CD14-positive monocyte (primary cell): ENCODE measurements at regions not wholly inside any gene's neighbourhood (a gene's known extent, or its start where the extent isn't known, plus 50 kb on each side); places are given as distances from the start of the nearest gene placed in this dataset.
"Not testable (repeated sequence)": the region's sequence is repeated elsewhere in the genome, so short reads cannot be mapped to it uniquely, and the experiment has no call there.

ENCODE experiments used
- DNase-seq, 3 donors: peaks; one replicate each; pipeline ENCODE4 v3.0.0-alpha.2; 2011 to 2022
- H2AFZ ChIP-seq: 2 replicates; pipeline ENCODE4 v1.6.0; 2012; ENCODE audit warnings: mild to moderate bottlenecking, low read depth, low read length, inconsistent platforms; ENCODE audit not compliant: insufficient read depth, poor library complexity, severe bottlenecking
- H3K27ac ChIP-seq, 2 donors: 1 replicate in 1 of 2; 2 replicates in 1 of 2; pipeline ENCODE4 v1.5.1; 2012 to 2013; ENCODE audit warnings: low read length in 2 of 2, control low read depth in 1 of 2, inconsistent platforms in 1 of 2, low read depth in 1 of 2, mild to moderate bottlenecking in 1 of 2
- H3K27me3 ChIP-seq, 2 donors: one replicate each; pipeline versions ENCODE4 v1.6.0 to v1.6.1; 2011 to 2013; ENCODE audit warnings: low read length in 2 of 2; ENCODE audit not compliant: control insufficient read depth in 2 of 2, insufficient read depth in 2 of 2
- H3K36me3 ChIP-seq, 2 donors: replicated peaks in 1 of 2; 1 replicate in 1 of 2; 2 replicates in 1 of 2; pipeline versions ENCODE4 v1.5.1 to v1.6.1; 2012 to 2013; ENCODE audit warnings: low read length in 2 of 2, control low read depth in 1 of 2, inconsistent platforms in 1 of 2, mild to moderate bottlenecking in 1 of 2; ENCODE audit not compliant: insufficient read depth in 2 of 2, control insufficient read depth in 1 of 2
- H3K4me1 ChIP-seq, 2 donors: 1 replicate in 1 of 2; 2 replicates in 1 of 2; pipeline versions ENCODE4 v1.5.1 to v1.6.1; 2012 to 2013; ENCODE audit warnings: low read length in 2 of 2, control low read depth in 1 of 2, inconsistent platforms in 1 of 2, mild to moderate bottlenecking in 1 of 2, moderate library complexity in 1 of 2; ENCODE audit not compliant: insufficient read depth in 2 of 2, control insufficient read depth in 1 of 2
- H3K4me2 ChIP-seq: replicated peaks from 2 replicates; pipeline ENCODE3; 2012; ENCODE audit warnings: low read length, moderate library complexity, mild to moderate bottlenecking; ENCODE audit not compliant: poor library complexity, severe bottlenecking; ENCODE audit errors: extremely low read depth
- H3K4me3 ChIP-seq, 3 experiments: fragments of 200-600 bp in 1 of 3; sonication (generic) in 1 of 3; replicated peaks in 1 of 3; 1 replicate in 2 of 3; 2 replicates in 1 of 3; pipeline ENCODE4 v1.5.1; 2011 to 2013; ENCODE audit warnings: low read length in 3 of 3, mild to moderate bottlenecking in 3 of 3, control low read depth in 2 of 3, low read depth in 2 of 3, inconsistent platforms in 1 of 3, moderate library complexity in 1 of 3
- H3K79me2 ChIP-seq: 2 replicates; pipeline ENCODE4 v1.6.0; 2012; ENCODE audit warnings: mild to moderate bottlenecking, control low read depth, inconsistent platforms, low read length, moderate library complexity; ENCODE audit not compliant: insufficient read depth
- H3K9ac ChIP-seq: 2 replicates; pipeline ENCODE4 v1.6.0; 2017; ENCODE audit warnings: low read length, mild to moderate bottlenecking; ENCODE audit not compliant: insufficient read depth, poor library complexity, severe bottlenecking
- H3K9me3 ChIP-seq, 2 donors: replicated peaks in 1 of 2; 1 replicate in 1 of 2; 2 replicates in 1 of 2; pipeline versions ENCODE4 v1.5.1 to v1.6.1; 2012 to 2013; ENCODE audit warnings: low read length in 2 of 2, control low read depth in 1 of 2; ENCODE audit not compliant: control insufficient read depth in 1 of 2, insufficient read depth in 1 of 2
- H4K20me1 ChIP-seq: 2 replicates; pipeline ENCODE4 v1.6.0; 2012; ENCODE audit warnings: mild to moderate bottlenecking, low read length, control low read depth, moderate library complexity; ENCODE audit not compliant: insufficient read depth
- H3K27ac Mint-ChIP-seq, 7 donors: one replicate each; pipeline ENCODE4 v1.8.0; 2020; ENCODE audit warnings: mild to moderate bottlenecking in 7 of 7, mixed read lengths in 7 of 7, moderate library complexity in 6 of 7, inconsistent platforms in 2 of 7
- H3K27me3 Mint-ChIP-seq, 3 donors: one replicate each; pipeline ENCODE4 v1.8.0; 2021 to 2022; ENCODE audit warnings: low read depth in 3 of 3, mild to moderate bottlenecking in 3 of 3, mixed read lengths in 3 of 3, moderate library complexity in 3 of 3, inconsistent platforms in 1 of 3
- H3K36me3 Mint-ChIP-seq, 2 donors: one replicate each; pipeline ENCODE4 v1.8.0; 2020; ENCODE audit warnings: mixed read lengths in 2 of 2, inconsistent platforms in 1 of 2, mild to moderate bottlenecking in 1 of 2
- H3K4me1 Mint-ChIP-seq: one replicate; pipeline ENCODE4 v1.8.0; 2020; ENCODE audit warnings: mild to moderate bottlenecking, mixed read lengths
- H3K4me3 Mint-ChIP-seq, 2 donors: one replicate each; pipeline ENCODE4 v1.8.0; 2020; ENCODE audit warnings: mild to moderate bottlenecking in 2 of 2, mixed read lengths in 2 of 2, moderate library complexity in 1 of 2
- H3K9me3 Mint-ChIP-seq, 7 donors: one replicate each; pipeline ENCODE4 v1.8.0; 2020 to 2022; ENCODE audit warnings: mixed read lengths in 7 of 7, mild to moderate bottlenecking in 6 of 7, moderate library complexity in 6 of 7, inconsistent platforms in 2 of 7
- CTCF ChIP-seq: fragments of 200-600 bp; IDR thresholded peaks from one replicate; pipeline ENCODE4 v1.8.0; 2022; ENCODE audit warnings: antibody characterized with exemption, mild to moderate bottlenecking
- WGBS: methylation state at CpG from one replicate; pipeline ENCODE4 v1.1.5; 2013; ENCODE audit warnings: missing lambda C conversion rate; ENCODE audit not compliant: insufficient coverage; 5-methylcytosine and 5-hydroxymethylcytosine counted together
- intact Hi-C, 2 donors: fragments of 100-400 bp; cut with micrococcal nuclease; formaldehyde crosslinking; loops; one replicate each; pipeline versions ENCODE4 v1.15.0 to v1.15.1; 2023

GRCh38 chr14:57058319-57058718 is 210.4 kb downstream of the EXOC5 start:
- Histone ChIP-seq H3K27me3 (no peaks in the 10 kb centered on the region), H2AFZ (no peak overlapping the region), H3K9me3 (no peaks in the 10 kb centered on the region), H3K4me1 (no peaks in the 10 kb centered on the region), H4K20me1 (no peaks in the 10 kb centered on the region), H3K36me3 (no peaks in the 10 kb centered on the region), H3K27ac (no peak overlapping the region), H3K9ac (no peak overlapping the region), H3K4me2 (no peak overlapping the region), H3K4me3 (no peak overlapping the region), H3K79me2 (no peaks in the 10 kb centered on the region)
- intact Hi-C loops: no loop called here
- no peak for TF ChIP-seq CTCF
- Mint-ChIP-seq H3K27ac (no peak overlapping the region), H3K27me3 (peaks cover 0 to 3% (median 0%) of the 10 kb centered on the region in 3 donors), H3K36me3 (no peaks in the 10 kb centered on the region), H3K9me3 (peaks cover 0 to 7% (median 4%) of the 10 kb centered on the region in 7 donors), H3K4me3 (no peak overlapping the region), H3K4me1 (no peaks in the 10 kb centered on the region)
- DNase-seq: no peak
- WGBS: 75% methylated on average over 6 of the region's 7 CpGs

GRCh38 chr14:57057803-57058202 is 210.9 kb downstream of the EXOC5 start:
- H3K4me2 ChIP-seq: no peak overlapping the region

GRCh38 chr14:57056522-57056921 is 212.2 kb downstream of the EXOC5 start:
- H3K9ac ChIP-seq, H3K4me3 Mint-ChIP-seq, H3K9me3 ChIP-seq, H3K4me3 ChIP-seq, H3K27ac ChIP-seq, H3K4me2 ChIP-seq, H3K36me3 Mint-ChIP-seq, H3K27ac Mint-ChIP-seq, H3K36me3 ChIP-seq, H3K27me3 Mint-ChIP-seq, DNase-seq, H3K79me2 ChIP-seq, intact Hi-C loops, H4K20me1 ChIP-seq, H2AFZ ChIP-seq, H3K27me3 ChIP-seq, H3K4me1 Mint-ChIP-seq, H3K4me1 ChIP-seq: not testable (repeated sequence)
- peaks cover 0 to 12% (median 6%) of the 10 kb centered on the region in 7 donors for H3K9me3 Mint-ChIP-seq
- 100% methylated on average over 3 of the region's 24 CpGs for WGBS

More at GRCh38 chr14:57057803-57058202, 210.9 kb downstream of the EXOC5 start:
- WGBS: no CpG with 5 or more reads among the region's 4 CpGs
- H3K4me3 ChIP-seq: no peak overlapping the region
- H3K36me3 Mint-ChIP-seq: no peaks in the 10 kb centered on the region
- no peaks in the 10 kb centered on the region for H3K4me1 ChIP-seq
- no peak overlapping the region for H3K27ac ChIP-seq
- no peak overlapping the region for H3K9ac ChIP-seq
- H3K27me3 ChIP-seq: no peaks in the 10 kb centered on the region
- no peak for TF ChIP-seq CTCF
- peaks cover 0 to 1% (median 0%) of the 10 kb centered on the region in 3 donors for H3K27me3 Mint-ChIP-seq
- no peaks in the 10 kb centered on the region for H4K20me1 ChIP-seq
- H3K79me2 ChIP-seq: no peaks in the 10 kb centered on the region
- DNase-seq: no peak
- no peak overlapping the region for H3K4me3 Mint-ChIP-seq
- H3K9me3 ChIP-seq: no peaks in the 10 kb centered on the region
- no peak overlapping the region for H2AFZ ChIP-seq
- no peaks in the 10 kb centered on the region for H3K36me3 ChIP-seq
- intact Hi-C loops: no loop called here
- no peak overlapping the region for H3K27ac Mint-ChIP-seq
- H3K4me1 Mint-ChIP-seq: no peaks in the 10 kb centered on the region
- peaks cover 0 to 7% (median 4%) of the 10 kb centered on the region in 7 donors for H3K9me3 Mint-ChIP-seq
